Vagina (tissue), 2 donors: ENCODE measurements at regions not wholly inside any gene's neighbourhood (a gene's known extent, or its start where the extent isn't known, plus 50 kb on each side); places are given as distances from the start of the nearest gene placed in this dataset.

ENCODE experiments used
- CTCF ChIP-seq, 3 experiments: fragments of 450-650 bp in 2 of 3; fragments of 200-600 bp in 1 of 3; sonication (generic) in 1 of 3; IDR thresholded peaks; one replicate each; pipeline ENCODE4 v1.5.1; 2017 to 2019; ENCODE audit warnings: antibody characterized with exemption in 3 of 3, mild to moderate bottlenecking in 2 of 3, moderate library complexity in 2 of 3
- POLR2A ChIP-seq, 2 donors: fragments of 450-650 bp; IDR thresholded peaks; one replicate each; pipeline ENCODE4 v1.6.1; 2017; ENCODE audit warnings: antibody characterized with exemption in 2 of 2, mild to moderate bottlenecking in 2 of 2, moderate library complexity in 2 of 2

DNA sequence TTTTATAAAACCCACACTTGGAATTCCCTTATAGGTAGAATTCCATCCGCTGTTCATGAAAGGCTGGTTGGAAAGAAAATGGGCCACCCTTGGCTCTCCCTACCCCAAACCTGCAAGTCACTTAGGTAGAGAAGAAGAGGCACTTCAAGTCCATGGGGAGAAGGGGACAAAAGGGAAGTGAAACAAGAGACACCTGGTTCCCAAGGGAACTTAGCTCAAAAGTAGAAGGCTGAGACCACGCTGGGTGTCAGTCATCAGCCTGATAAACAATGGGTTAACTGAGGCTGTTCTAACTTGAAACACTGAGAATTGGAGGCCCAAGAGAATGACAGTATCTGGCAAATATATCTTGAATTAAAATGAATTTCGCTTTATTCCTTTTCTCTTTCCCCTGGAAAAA is 330.8 kb upstream of the NFE2L3 start:
- no peak for TF ChIP-seq POLR2A (IDR thresholded peaks at IDR 0.05)
- no peak for TF ChIP-seq CTCF (IDR thresholded peaks at IDR 0.05)
